Endodermal cell (in vitro differentiated cells): ENCODE measurements at regions not wholly inside any gene's neighbourhood (a gene's known extent, or its start where the extent isn't known, plus 50 kb on each side); places are given as distances from the start of the nearest gene placed in this dataset.

Experiments
- DNase-seq: peaks from one replicate; pipeline ENCODE4 v3.0.0-alpha.2; 2017
- H3K27ac ChIP-seq: 2 replicates; pipeline ENCODE4 v1.5.1; 2013; ENCODE audit warnings: mild to moderate bottlenecking, low read depth, low read length, moderate library complexity
- H3K27me3 ChIP-seq: 2 replicates; pipeline ENCODE4 v1.6.1; 2013; ENCODE audit warnings: mild to moderate bottlenecking, low read length, moderate library complexity; ENCODE audit not compliant: insufficient read depth, control insufficient read depth, poor library complexity, severe bottlenecking
- H3K36me3 ChIP-seq: 2 replicates; pipeline ENCODE4 v1.7.0; 2013; ENCODE audit warnings: mild to moderate bottlenecking, low read length, moderate library complexity; ENCODE audit not compliant: control insufficient read depth, insufficient read depth
- H3K4me1 ChIP-seq: one replicate; pipeline ENCODE4 v1.7.0; 2013; ENCODE audit warnings: low read length; ENCODE audit not compliant: control insufficient read depth, insufficient read depth
- H3K4me3 ChIP-seq: 2 replicates; pipeline ENCODE4 v1.5.1; 2013; ENCODE audit warnings: mild to moderate bottlenecking, low read length, moderate library complexity
- H3K9ac ChIP-seq: 2 replicates; pipeline ENCODE4 v1.6.1; 2013; ENCODE audit warnings: mild to moderate bottlenecking, low read length, moderate library complexity; ENCODE audit not compliant: poor library complexity, severe bottlenecking; ENCODE audit errors: extremely low read depth
- H3K9me3 ChIP-seq: 2 replicates; pipeline ENCODE4 v1.6.1; 2013; ENCODE audit warnings: mild to moderate bottlenecking, low read length, moderate library complexity; ENCODE audit not compliant: control insufficient read depth
- H3K27ac Mint-ChIP-seq: 2 replicates; pipeline ENCODE4 v1.8.0; 2020; ENCODE audit warnings: mixed read lengths
- H3K27me3 Mint-ChIP-seq: 2 replicates; pipeline ENCODE4 v1.8.0; 2021; ENCODE audit warnings: mild to moderate bottlenecking, mixed read lengths; ENCODE audit not compliant: insufficient read depth
- H3K36me3 Mint-ChIP-seq: 2 replicates; pipeline ENCODE4 v1.8.0; 2020; ENCODE audit warnings: low read depth, mixed read lengths
- H3K4me1 Mint-ChIP-seq: 2 replicates; pipeline ENCODE4 v1.8.0; 2020; ENCODE audit warnings: mixed read lengths
- H3K4me3 Mint-ChIP-seq: 2 replicates; pipeline ENCODE4 v1.8.0; 2020; ENCODE audit warnings: mild to moderate bottlenecking, moderate library complexity, mixed read lengths
- H3K9me3 Mint-ChIP-seq: 2 replicates; pipeline ENCODE4 v1.8.0; 2020; ENCODE audit warnings: mild to moderate bottlenecking, mixed read lengths
- WGBS, 2 experiments: methylation state at CpG; one replicate each; pipeline versions ENCODE4 v1.1.5 to v1.1.7; 2013; ENCODE audit warnings: missing lambda C conversion rate in 2 of 2, mixed read lengths in 1 of 2; ENCODE audit not compliant: insufficient coverage in 1 of 2, insufficient read length in 1 of 2; 5-methylcytosine and 5-hydroxymethylcytosine counted together
- TF ChIP-seq, protein P1 (sequence below): fragments of 200-600 bp; sonication (generic); conservative IDR thresholded peaks from 2 replicates; pipeline ENCODE4 v1.5.0; 2021; ENCODE audit warnings: antibody characterized with exemption, mild to moderate bottlenecking

DNA sequence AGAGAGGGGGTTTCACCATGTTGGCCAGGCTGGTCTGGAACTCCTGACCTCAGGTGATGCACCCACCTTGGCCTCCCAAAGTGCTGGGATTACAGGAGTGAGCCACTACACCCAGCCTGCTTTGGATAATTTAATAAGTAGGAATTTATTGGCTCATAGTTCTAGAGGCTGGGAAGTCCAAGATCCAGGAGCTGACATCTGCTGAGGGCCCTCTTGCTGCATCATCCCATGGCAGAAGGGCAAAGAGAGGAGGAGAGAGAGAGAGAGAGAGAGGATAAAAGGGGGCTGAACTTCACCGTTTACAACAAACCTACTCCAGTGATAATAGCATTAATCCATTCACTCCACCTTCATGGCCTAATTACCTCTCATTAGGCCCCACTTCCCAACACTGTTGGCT lies 62.0 kb upstream of the HES1 start:
- Histone ChIP-seq H3K27me3 (peaks cover 5% of the 10 kb centered on the region), H3K9me3 (no peaks in the 10 kb centered on the region), H3K9ac (no peak overlapping the region), H3K4me3 (no peak overlapping the region), H3K27ac (no peak overlapping the region), H3K4me1 (no peaks in the 10 kb centered on the region), H3K36me3 (no peaks in the 10 kb centered on the region)
- 100% methylated on average over 1 of the region's 1 CpG; no CpG with 5 or more reads in 1 of the 2 experiments for WGBS, 2 experiments
- TF ChIP-seq, protein P1, sequence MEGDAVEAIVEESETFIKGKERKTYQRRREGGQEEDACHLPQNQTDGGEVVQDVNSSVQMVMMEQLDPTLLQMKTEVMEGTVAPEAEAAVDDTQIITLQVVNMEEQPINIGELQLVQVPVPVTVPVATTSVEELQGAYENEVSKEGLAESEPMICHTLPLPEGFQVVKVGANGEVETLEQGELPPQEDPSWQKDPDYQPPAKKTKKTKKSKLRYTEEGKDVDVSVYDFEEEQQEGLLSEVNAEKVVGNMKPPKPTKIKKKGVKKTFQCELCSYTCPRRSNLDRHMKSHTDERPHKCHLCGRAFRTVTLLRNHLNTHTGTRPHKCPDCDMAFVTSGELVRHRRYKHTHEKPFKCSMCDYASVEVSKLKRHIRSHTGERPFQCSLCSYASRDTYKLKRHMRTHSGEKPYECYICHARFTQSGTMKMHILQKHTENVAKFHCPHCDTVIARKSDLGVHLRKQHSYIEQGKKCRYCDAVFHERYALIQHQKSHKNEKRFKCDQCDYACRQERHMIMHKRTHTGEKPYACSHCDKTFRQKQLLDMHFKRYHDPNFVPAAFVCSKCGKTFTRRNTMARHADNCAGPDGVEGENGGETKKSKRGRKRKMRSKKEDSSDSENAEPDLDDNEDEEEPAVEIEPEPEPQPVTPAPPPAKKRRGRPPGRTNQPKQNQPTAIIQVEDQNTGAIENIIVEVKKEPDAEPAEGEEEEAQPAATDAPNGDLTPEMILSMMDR, result no peak
- Mint-ChIP-seq H3K4me1 (peaks cover 4% of the 10 kb centered on the region), H3K9me3 (peaks cover 2% of the 10 kb centered on the region), H3K36me3 (no peaks in the 10 kb centered on the region), H3K4me3 (no peak overlapping the region), H3K27ac (no peak overlapping the region), H3K27me3 (peaks cover 8% of the 10 kb centered on the region)
- DNase-seq, result no peak

DNA sequence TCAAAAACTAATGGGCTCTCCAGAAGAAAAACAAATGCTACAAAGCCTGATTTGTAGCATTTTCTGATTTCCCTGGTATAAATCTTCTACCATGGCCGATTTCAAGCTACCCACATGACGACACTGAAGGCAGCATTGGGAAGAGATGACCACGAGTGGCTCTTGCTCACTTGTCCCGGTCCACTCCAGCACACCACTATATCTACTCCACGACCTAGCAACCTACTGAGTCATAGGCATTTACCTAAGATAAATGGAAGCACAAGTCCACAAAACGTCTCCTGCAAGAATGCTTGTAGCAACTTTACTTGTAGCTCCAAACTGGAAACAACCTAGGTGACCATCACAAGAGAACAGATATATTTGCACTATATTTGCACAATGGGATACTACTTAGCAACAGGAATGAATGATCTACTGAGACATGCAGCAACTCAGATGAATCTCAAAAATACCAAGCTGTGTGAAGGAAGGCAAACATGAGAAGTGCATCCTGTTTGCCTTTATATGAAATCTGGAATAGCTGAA lies 60.8 kb upstream of the HES1 start:
- Histone ChIP-seq H3K36me3 (no peaks in the 10 kb centered on the region), H3K4me1 (no peaks in the 10 kb centered on the region), H3K27ac (no peak overlapping the region), H3K4me3 (no peak overlapping the region), H3K9ac (no peak overlapping the region), H3K9me3 (no peaks in the 10 kb centered on the region), H3K27me3 (peaks cover 5% of the 10 kb centered on the region)
- DNase-seq, result no peak
- Mint-ChIP-seq H3K9me3 (peaks cover 2% of the 10 kb centered on the region), H3K4me1 (peaks cover 4% of the 10 kb centered on the region), H3K4me3 (no peak overlapping the region), H3K27ac (no peak overlapping the region), H3K36me3 (no peaks in the 10 kb centered on the region), H3K27me3 (peaks cover 4% of the 10 kb centered on the region)
- TF ChIP-seq, protein P1, result no peak
- WGBS, 2 experiments, result 88 to 93% methylated on average over 6 of the region's 6 CpGs

DNA sequence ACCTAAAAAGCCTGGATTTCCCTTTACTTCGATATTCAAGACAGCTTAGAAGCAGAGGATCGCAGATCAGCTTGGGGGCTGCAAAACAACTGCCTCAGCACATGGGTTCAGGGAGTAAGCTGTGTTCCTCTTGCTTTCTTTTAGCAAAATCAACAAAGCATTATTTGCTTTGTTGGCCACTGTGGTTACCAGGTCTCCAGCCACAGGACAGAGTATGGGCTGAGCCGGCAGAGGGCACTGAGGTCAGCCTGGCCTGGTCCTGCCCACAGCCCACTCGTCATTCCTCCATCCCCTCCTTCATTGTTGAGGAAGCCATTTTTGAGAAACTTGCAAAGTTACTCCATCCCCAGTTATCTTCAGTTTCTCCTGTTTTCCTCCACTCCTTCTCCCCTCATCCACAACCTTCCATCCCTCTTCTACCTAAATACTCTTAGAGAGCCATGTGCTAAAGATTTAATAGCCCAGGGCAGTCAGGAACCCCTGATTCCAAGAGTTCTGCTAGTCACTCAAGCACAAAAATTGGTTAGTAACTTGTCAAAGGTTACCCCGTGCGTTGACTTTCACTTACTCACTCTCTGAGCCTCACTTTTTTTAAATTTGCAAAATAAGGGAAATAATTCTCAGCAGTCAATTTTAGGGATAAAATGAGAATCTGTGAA lies 60.0 kb upstream of the HES1 start:
- TF ChIP-seq, protein P1, result peak; percentile 32
- Mint-ChIP-seq H3K4me1 (peaks cover 4% of the 10 kb centered on the region), H3K27ac (no peak overlapping the region), H3K27me3 (peaks cover 4% of the 10 kb centered on the region), H3K4me3 (no peak overlapping the region), H3K36me3 (no peaks in the 10 kb centered on the region), H3K9me3 (peaks cover 2% of the 10 kb centered on the region)
- no peaks in the 10 kb centered on the region for H3K36me3 ChIP-seq
- peak; percentile 55 for DNase-seq
- H3K4me3 ChIP-seq, result no peak overlapping the region
- H3K4me1 ChIP-seq, result no peaks in the 10 kb centered on the region
- no peak overlapping the region for H3K9ac ChIP-seq
- 80 to 89% methylated on average over 4 to 6 of the region's 6 CpGs for WGBS, 2 experiments
- H3K27ac ChIP-seq, result no peak overlapping the region
- H3K27me3 ChIP-seq, result peaks cover 5% of the 10 kb centered on the region
- no peaks in the 10 kb centered on the region for H3K9me3 ChIP-seq
